Upper lobe of left lung (tissue), 6 donors: ENCODE measurements at regions not wholly inside any gene's neighbourhood (a gene's known extent, or its start where the extent isn't known, plus 50 kb on each side); places are given as distances from the start of the nearest gene placed in this dataset.
A peak's percentile ranks its signal among the peaks of the same experiment; 100 is the strongest.
"Not testable (repeated sequence)": the region's sequence is repeated elsewhere in the genome, so short reads cannot be mapped to it uniquely, and the experiment has no call there.

ENCODE experiments used
- ATAC-seq, 2 donors: fragments of 200-7000 bp; cut with Tn5 transposase; one replicate each; pipeline ENCODE4 v1.9.1; 2022; ENCODE audit warnings: mild to moderate bottlenecking in 2 of 2, moderate library complexity in 2 of 2; ENCODE audit not compliant: low FRiP score in 2 of 2
- DNase-seq, 2 donors: peaks; one replicate each; pipeline ENCODE4 v3.0.0-alpha.2; 2019 to 2020
- H3K27ac ChIP-seq, 4 donors: fragments of 200-600 bp; sonication (generic); one replicate each; pipeline ENCODE4 v1.5.1; 2016 to 2019
- H3K27me3 ChIP-seq, 4 donors: fragments of 200-600 bp; sonication (generic); one replicate each; pipeline ENCODE4 v1.5.1; 2017 to 2019
- H3K36me3 ChIP-seq, 4 donors: fragments of 200-600 bp; sonication (generic); one replicate each; pipeline ENCODE4 v1.5.1; 2016 to 2019
- H3K4me1 ChIP-seq, 4 donors: fragments of 200-600 bp; sonication (generic); one replicate each; pipeline ENCODE4 v1.5.1; 2018 to 2019
- H3K4me3 ChIP-seq, 4 donors: fragments of 200-600 bp; sonication (generic); one replicate each; pipeline ENCODE4 v1.5.1; 2017 to 2019; ENCODE audit warnings: mild to moderate bottlenecking in 2 of 4, moderate library complexity in 1 of 4
- H3K9me3 ChIP-seq, 4 donors: fragments of 200-600 bp; sonication (generic); one replicate each; pipeline ENCODE4 v1.5.1; 2018 to 2019
- WGBS, 2 donors: methylation state at CpG; one replicate each; pipeline ENCODE4 v1.1.5; 2017 to 2018; 5-methylcytosine and 5-hydroxymethylcytosine counted together
- donor health status: DM: no; HTN: no; CAD: no; lungs with moderate emphysema.
- donor health status: DM: no; HTN: yes; CAD: no; lungs with severe emphysema.

GRCh38 chr2:87458938-87459337 is 288.9 kb upstream of the PLGLB2 start:
- no CpG with 5 or more reads among the region's 3 CpGs for WGBS, 2 donors
- ATAC-seq: peak in 1 of 2 donors; percentile 41
- H3K27me3 ChIP-seq, H3K9me3 ChIP-seq, H3K4me1 ChIP-seq, H3K27ac ChIP-seq, H3K36me3 ChIP-seq, H3K4me3 ChIP-seq, DNase-seq: not testable (repeated sequence)

GRCh38 chr2:87460104-87460503 is 287.8 kb upstream of the PLGLB2 start:
- WGBS, 2 donors: 11 to 43% methylated on average over 1 of the region's 2 CpGs
- not testable (repeated sequence) for DNase-seq, ATAC-seq, H3K27me3 ChIP-seq, H3K9me3 ChIP-seq, H3K4me3 ChIP-seq, H3K36me3 ChIP-seq, H3K27ac ChIP-seq, H3K4me1 ChIP-seq

- not testable (repeated sequence) for H3K27me3 ChIP-seq, H3K4me1 ChIP-seq, DNase-seq, H3K27ac ChIP-seq, H3K36me3 ChIP-seq, ATAC-seq, H3K4me3 ChIP-seq, H3K9me3 ChIP-seq
- WGBS, 2 donors: no CpG with 5 or more reads among the region's 1 CpG
These were observed 287.2 kb upstream of the PLGLB2 start for GRCh38 chr2:87460662-87461061.

- not testable (repeated sequence) for H3K4me3 ChIP-seq, H3K27ac ChIP-seq, DNase-seq, H3K27me3 ChIP-seq, ATAC-seq, H3K4me1 ChIP-seq, H3K36me3 ChIP-seq, H3K9me3 ChIP-seq
- 89 to 93% methylated on average over 3 to 4 of the region's 4 CpGs for WGBS, 2 donors
These were observed 286.2 kb upstream of the PLGLB2 start for GRCh38 chr2:87461671-87462070.

GRCh38 chr2:87464219-87464618 is 283.7 kb upstream of the PLGLB2 start:
- H3K27me3 ChIP-seq, H3K4me1 ChIP-seq, H3K27ac ChIP-seq, H3K9me3 ChIP-seq, H3K36me3 ChIP-seq, ATAC-seq, H3K4me3 ChIP-seq: not testable (repeated sequence)
- WGBS, 2 donors: 37 to 83% methylated on average over 1 to 2 of the region's 2 CpGs
- peak in 1 of 2 donors; percentile 70 for DNase-seq

- H3K9me3 ChIP-seq: not testable (repeated sequence)
- 66 to 77% methylated on average over 3 of the region's 3 CpGs for WGBS, 2 donors
These were observed 282.2 kb upstream of the PLGLB2 start for GRCh38 chr2:87465730-87466129.

GRCh38 chr2:87466591-87467120 is 281.2 kb upstream of the PLGLB2 start:
- not testable (repeated sequence) for H3K4me3 ChIP-seq, H3K27me3 ChIP-seq, H3K9me3 ChIP-seq, H3K27ac ChIP-seq, H3K36me3 ChIP-seq, H3K4me1 ChIP-seq
- 69 to 70% methylated on average over 4 to 6 of the region's 8 CpGs for WGBS, 2 donors
- peak in 1 of 2 donors; percentile 86 for DNase-seq
- ATAC-seq: peak; percentile 42 to 93

More at GRCh38 chr2:87465730-87466129, 282.2 kb upstream of the PLGLB2 start:
- not testable (repeated sequence) for H3K36me3 ChIP-seq, DNase-seq, H3K4me1 ChIP-seq, ATAC-seq, H3K27me3 ChIP-seq, H3K4me3 ChIP-seq, H3K27ac ChIP-seq

GRCh38 chr2:87468429-87468981 is 279.4 kb upstream of the PLGLB2 start:
- H3K9me3 ChIP-seq, ATAC-seq, H3K4me1 ChIP-seq, H3K36me3 ChIP-seq, H3K4me3 ChIP-seq, H3K27me3 ChIP-seq: not testable (repeated sequence)
- DNase-seq: peak in 1 of 2 donors; percentile 27
- WGBS, 2 donors: 64 to 86% methylated on average over 4 to 12 of the region's 12 CpGs
- H3K27ac ChIP-seq: peak overlapping the region in 1 of 4 donors; percentile 35

GRCh38 chr2:87469180-87470151 is 278.4 kb upstream of the PLGLB2 start:
- not testable (repeated sequence) for H3K4me1 ChIP-seq, H3K9me3 ChIP-seq, H3K4me3 ChIP-seq, H3K36me3 ChIP-seq, H3K27me3 ChIP-seq
- H3K27ac ChIP-seq: peak overlapping the region in 2 of 4 donors; percentile 52 to 64
- ATAC-seq (peak in 1 of 2 donors; percentile 87), DNase-seq (peak in 1 of 2 donors; percentile 34)
- 62 to 66% methylated on average over 10 to 14 of the region's 19 CpGs for WGBS, 2 donors

GRCh38 chr2:87470381-87471380 is 277.2 kb upstream of the PLGLB2 start:
- peak in 1 of 2 donors; percentile 43 for DNase-seq

GRCh38 chr2:87471478-87471877 is 276.4 kb upstream of the PLGLB2 start:
- not testable (repeated sequence) for DNase-seq, H3K36me3 ChIP-seq, H3K4me1 ChIP-seq, H3K27me3 ChIP-seq, ATAC-seq, H3K9me3 ChIP-seq, H3K4me3 ChIP-seq
- 67 to 83% methylated on average over 2 of the region's 3 CpGs for WGBS, 2 donors
- peak overlapping the region in 1 of 4 donors; percentile 36 for H3K27ac ChIP-seq

More at GRCh38 chr2:87470381-87471380, 277.2 kb upstream of the PLGLB2 start:
- not testable (repeated sequence) for H3K36me3 ChIP-seq, H3K4me1 ChIP-seq, H3K4me3 ChIP-seq, ATAC-seq, H3K27me3 ChIP-seq, H3K9me3 ChIP-seq
- H3K27ac ChIP-seq: peak overlapping the region in 2 of 4 donors; percentile 36 to 56
- 67 to 81% methylated on average over 16 to 17 of the region's 25 CpGs for WGBS, 2 donors

- 50 to 58% methylated on average over 5 of the region's 5 CpGs for WGBS, 2 donors
- ATAC-seq: peak; percentile 23 to 67
- not testable (repeated sequence) for H3K4me1 ChIP-seq, H3K36me3 ChIP-seq, H3K4me3 ChIP-seq, H3K27me3 ChIP-seq, H3K9me3 ChIP-seq, DNase-seq
- H3K27ac ChIP-seq: peak overlapping the region in 1 of 4 donors; percentile 43
These were observed 271.5 kb upstream of the PLGLB2 start for GRCh38 chr2:87476223-87476872.
